ENCODE measurements at regions not wholly inside any gene's neighbourhood (a gene's known extent, or its start where the extent isn't known, plus 50 kb on each side); places are given as distances from the start of the nearest gene placed in this dataset.

- TF ChIP-seq ZNF274 (IDR thresholded peaks at IDR 0.05; ENCODE audit: low read depth, low read length) (no peak), YY1 (IDR thresholded peaks at IDR 0.05; ENCODE audit: insufficient read depth, insufficient read length) (no peak), SUZ12 (IDR thresholded peaks at IDR 0.05; ENCODE audit: extremely low read depth, insufficient read depth, insufficient read length) (no peak)
Observed at GRCh38 chr9:108544866-108545265, 310.9 kb downstream of the ACTL7B start.

Data from NT2/D1 (cell line).